ENCODE measurements at regions not wholly inside any gene's neighbourhood (a gene's known extent, or its start where the extent isn't known, plus 50 kb on each side); places are given as distances from the start of the nearest gene placed in this dataset.

- DNase-seq: no peak
Observed at GRCh38 chr2:204494681-204495080, 50.6 kb upstream of the PARD3B start.

- DNase-seq: no peak
Observed at GRCh38 chr2:204495381-204495780, 49.9 kb upstream of the PARD3B start.

Data from activated gamma-delta T cell (primary cell).